GM21526 (cell line): ENCODE measurements at regions not wholly inside any gene's neighbourhood (a gene's known extent, or its start where the extent isn't known, plus 50 kb on each side); places are given as distances from the start of the nearest gene placed in this dataset.

Experiments used
- ATAC-seq: cut with Tn5 transposase; IDR thresholded peaks from one replicate; pipeline ENCODE4 v1.9.1; 2021; ENCODE audit warnings: moderate library complexity; ENCODE audit not compliant: unreplicated experiment, low FRiP score

GRCh38 chr5:11997942-11998341, 93.7 kb upstream of the CTNND2 start:
- ATAC-seq, result no peak

- ATAC-seq, result no peak
These were observed 88.3 kb upstream of the CTNND2 start for GRCh38 chr5:11992518-11992917.

- ATAC-seq, result no peak
These were observed 81.7 kb upstream of the CTNND2 start for GRCh38 chr5:11985993-11986392.

DNA sequence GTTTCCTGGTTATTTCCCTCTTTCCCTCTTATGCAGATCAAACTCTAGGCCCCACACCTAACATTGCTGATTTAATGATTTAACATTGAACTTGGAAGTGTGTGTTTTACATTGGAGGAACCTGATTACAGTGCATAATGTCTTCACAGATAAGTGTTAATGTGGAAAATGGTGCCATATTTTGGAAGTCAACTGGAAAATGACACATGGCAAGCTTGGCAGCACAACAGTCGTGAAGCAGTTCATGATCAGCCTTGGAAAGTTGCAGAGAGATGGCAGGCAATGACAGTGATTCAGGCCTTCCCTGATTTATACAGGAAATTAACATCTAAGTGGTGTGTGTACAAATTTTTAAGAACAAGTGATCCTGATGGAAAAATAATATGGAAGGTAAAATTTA, 80.0 kb upstream of the CTNND2 start:
- ATAC-seq, result no peak

- no peak for ATAC-seq
These were observed 77.7 kb upstream of the CTNND2 start for GRCh38 chr5:11981986-11982385.

- ATAC-seq, result no peak
These were observed 73.7 kb upstream of the CTNND2 start for GRCh38 chr5:11977904-11978303.

DNA sequence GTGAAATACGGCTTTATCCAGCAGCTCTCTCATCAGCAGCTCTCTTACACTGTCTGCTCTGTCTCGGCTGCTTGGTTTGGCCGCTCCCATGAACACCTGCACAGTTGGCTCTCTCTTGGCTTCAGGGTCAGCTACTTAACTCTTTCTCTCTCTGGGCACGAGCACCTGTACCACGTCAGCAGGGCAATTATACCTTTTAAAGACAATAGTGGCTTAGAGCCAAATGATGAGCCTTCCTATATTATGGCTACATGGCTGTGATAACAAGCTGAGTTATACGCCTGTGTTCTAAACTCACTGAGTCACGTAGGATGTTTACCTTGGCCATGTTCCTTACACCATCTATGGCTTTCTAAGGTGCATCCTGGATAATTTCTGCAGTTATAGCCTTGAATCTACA, 69.2 kb upstream of the CTNND2 start:
- ATAC-seq, result no peak

DNA sequence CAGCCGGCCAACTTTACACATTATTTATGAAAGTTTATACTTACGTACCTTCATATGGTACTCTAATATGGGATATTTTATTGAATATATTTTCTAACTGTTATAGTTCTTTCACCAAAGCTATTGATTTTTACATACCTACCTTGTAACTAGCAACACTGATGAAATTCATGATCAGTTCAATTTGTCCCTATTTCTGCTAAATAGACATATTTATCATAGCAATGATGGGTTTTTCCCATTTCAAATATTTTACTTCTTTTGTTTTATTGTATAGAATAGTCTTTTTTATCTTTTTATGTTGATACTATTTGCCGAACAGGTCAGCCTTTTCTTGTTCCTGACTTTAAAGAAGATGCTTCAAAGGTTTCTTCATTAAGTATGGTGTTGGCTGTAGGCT, 59.0 kb upstream of the CTNND2 start:
- ATAC-seq, result no peak

DNA sequence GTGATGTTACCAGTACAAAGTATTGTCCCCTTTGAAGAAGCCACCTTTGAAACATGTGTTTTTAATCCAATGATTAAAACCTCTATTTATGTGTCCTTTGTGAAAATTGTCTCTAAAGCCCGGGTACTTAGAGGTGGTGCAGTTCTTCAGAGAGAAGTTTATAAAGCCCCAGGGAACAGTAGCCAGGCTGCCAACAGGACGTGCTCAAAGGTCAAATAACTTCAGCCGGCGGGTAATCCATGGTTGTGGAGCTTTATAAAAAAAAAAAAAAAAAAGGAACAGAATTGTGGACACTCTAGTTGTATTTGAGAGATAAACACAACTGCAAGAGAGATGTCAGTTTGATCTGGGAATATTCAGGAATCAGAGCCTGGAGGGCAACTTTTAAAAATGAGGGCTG, 57.9 kb upstream of the CTNND2 start:
- no peak for ATAC-seq

- ATAC-seq, result no peak
These were observed 54.1 kb upstream of the CTNND2 start for GRCh38 chr5:11958321-11958720.

DNA sequence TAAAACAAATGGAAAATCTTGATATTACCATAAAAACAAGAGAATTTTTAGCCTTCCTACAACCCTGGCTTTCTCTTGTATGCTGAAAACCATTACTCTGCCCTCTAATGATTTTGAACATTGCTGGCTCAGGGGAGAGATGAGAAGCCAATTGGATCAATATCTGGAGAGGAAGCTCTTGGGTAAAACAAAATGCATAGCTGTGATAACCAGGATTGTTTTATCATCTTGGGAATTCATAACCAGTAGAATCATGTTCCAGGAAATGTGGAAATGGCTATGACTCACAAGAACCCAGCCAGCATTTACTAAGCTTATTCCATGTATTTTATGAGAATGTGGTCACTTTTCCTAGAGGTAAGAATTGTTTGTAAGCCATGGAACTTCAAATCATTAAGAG, 51.1 kb upstream of the CTNND2 start:
- no peak for ATAC-seq
